ENCODE measurements at regions not wholly inside any gene's neighbourhood (a gene's known extent, or its start where the extent isn't known, plus 50 kb on each side); places are given as distances from the start of the nearest gene placed in this dataset.

- no peak for DNase-seq (ENCODE audit: low read depth in 2 of 2)
- H3K4me3 ChIP-seq (replicated peaks in 1 of 2; ENCODE audit: low read depth in 2 of 2, low read length in 2 of 2), result no peak overlapping the region
- no peak for TF ChIP-seq CTCF (IDR thresholded peaks at IDR 0.05; ENCODE audit: low read depth, low read length)
These were observed 406.9 kb downstream of the TMEM114 start for GRCh38 chr16:8183176-8184099.

GRCh38 chr16:8182761-8183160 lies 407.6 kb downstream of the TMEM114 start:
- TF ChIP-seq CTCF (IDR thresholded peaks at IDR 0.05; ENCODE audit: low read depth, low read length), result no peak
- no peak overlapping the region for H3K4me3 ChIP-seq (replicated peaks in 1 of 2; ENCODE audit: low read depth in 2 of 2, low read length in 2 of 2)
- no peak for DNase-seq (ENCODE audit: low read depth in 2 of 2)

- no peak for TF ChIP-seq CTCF (IDR thresholded peaks at IDR 0.05; ENCODE audit: low read depth, low read length)
- DNase-seq (ENCODE audit: low read depth in 2 of 2), result no peak
- no peak overlapping the region for H3K4me3 ChIP-seq (replicated peaks in 1 of 2; ENCODE audit: low read depth in 2 of 2, low read length in 2 of 2)
These were observed 410.7 kb downstream of the TMEM114 start for GRCh38 chr16:8179615-8180014.

- DNase-seq (ENCODE audit: low read depth in 2 of 2), result no peak
- H3K4me3 ChIP-seq (replicated peaks in 1 of 2; ENCODE audit: low read depth in 2 of 2, low read length in 2 of 2), result no peak overlapping the region
- TF ChIP-seq CTCF (IDR thresholded peaks at IDR 0.05; ENCODE audit: low read depth, low read length), result no peak
These were observed 412.0 kb downstream of the TMEM114 start for GRCh38 chr16:8178271-8178670.

- DNase-seq (ENCODE audit: low read depth in 2 of 2), result no peak
- H3K4me3 ChIP-seq (replicated peaks in 1 of 2; ENCODE audit: low read depth in 2 of 2, low read length in 2 of 2), result no peak overlapping the region
- no peak for TF ChIP-seq CTCF (IDR thresholded peaks at IDR 0.05; ENCODE audit: low read depth, low read length)
These were observed 414.9 kb downstream of the TMEM114 start for GRCh38 chr16:8175411-8175810.

GRCh38 chr16:8173111-8173644 lies 417.1 kb downstream of the TMEM114 start:
- no peak overlapping the region for H3K4me3 ChIP-seq (replicated peaks in 1 of 2; ENCODE audit: low read depth in 2 of 2, low read length in 2 of 2)
- TF ChIP-seq CTCF (IDR thresholded peaks at IDR 0.05; ENCODE audit: low read depth, low read length), result peak; percentile 83
- peak; percentile 27 to 69 for DNase-seq (ENCODE audit: low read depth in 2 of 2)
